ENCODE measurements at regions not wholly inside any gene's neighbourhood (a gene's known extent, or its start where the extent isn't known, plus 50 kb on each side); places are given as distances from the start of the nearest gene placed in this dataset.

DNA sequence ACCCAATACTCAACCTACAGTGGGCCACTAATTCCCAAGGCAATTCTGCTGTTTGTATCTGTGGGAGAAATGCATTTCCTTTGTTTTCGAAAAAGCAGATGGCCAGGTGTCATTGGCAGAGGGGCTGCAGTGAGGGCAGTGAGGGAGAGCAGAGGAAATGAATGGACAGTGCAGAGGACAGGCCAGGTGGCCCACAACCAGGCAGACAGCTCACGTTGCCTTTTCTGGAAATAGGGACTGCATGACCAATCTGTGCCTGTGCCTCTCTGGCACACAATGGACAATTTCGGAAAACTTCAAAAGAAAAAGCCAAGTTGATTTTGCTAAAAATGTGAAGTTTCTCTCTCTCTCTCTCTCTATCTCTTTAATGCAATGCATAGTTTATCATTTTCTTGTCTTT is 52.6 kb upstream of the ETS2 start:
- Histone ChIP-seq H3K9me3 (no peaks in the 10 kb centered on the region), H3K4me3 (no peak overlapping the region), H3K27me3 (ENCODE audit: low read depth) (no peaks in the 10 kb centered on the region), H3K4me1 (no peaks in the 10 kb centered on the region), H3K36me3 (replicated peaks) (no peaks in the 10 kb centered on the region)
- in situ Hi-C loops (cut with MboI; ENCODE audit: low sequenced_read_pairs), result no loop called here
- DNase-seq (ENCODE audit: low spot score in 2 of 2), result no peak

DNA sequence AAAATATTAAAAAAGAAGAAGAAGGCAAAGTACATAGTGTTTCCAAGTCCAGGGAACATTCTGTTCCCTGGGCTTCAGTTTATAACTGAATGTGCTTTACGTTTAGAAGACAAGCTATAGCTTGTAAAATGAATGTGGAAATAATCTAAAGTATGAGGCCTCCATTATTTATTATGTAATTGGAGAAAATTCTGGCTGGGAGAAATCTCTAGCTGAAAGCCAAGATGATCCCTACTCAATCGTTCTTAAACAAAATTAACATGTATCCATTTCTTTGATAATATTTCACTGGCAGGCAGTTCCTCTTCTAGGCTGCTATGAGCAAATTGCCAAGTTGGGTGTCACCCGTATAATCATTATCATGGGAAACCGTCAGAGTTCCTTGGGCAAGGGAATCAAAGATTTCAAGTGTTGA is 52.2 kb upstream of the ETS2 start:
- in situ Hi-C loops (cut with MboI; ENCODE audit: low sequenced_read_pairs), result no loop called here
- no peak for DNase-seq (ENCODE audit: low spot score in 2 of 2)
- Histone ChIP-seq H3K36me3 (replicated peaks) (no peaks in the 10 kb centered on the region), H3K9me3 (no peaks in the 10 kb centered on the region), H3K27me3 (ENCODE audit: low read depth) (no peaks in the 10 kb centered on the region), H3K4me1 (no peaks in the 10 kb centered on the region), H3K4me3 (no peak overlapping the region)
